ENCODE measurements at regions not wholly inside any gene's neighbourhood (a gene's known extent, or its start where the extent isn't known, plus 50 kb on each side); places are given as distances from the start of the nearest gene placed in this dataset.
"Not testable (repeated sequence)": the region's sequence is repeated elsewhere in the genome, so short reads cannot be mapped to it uniquely, and the experiment has no call there.

DNA sequence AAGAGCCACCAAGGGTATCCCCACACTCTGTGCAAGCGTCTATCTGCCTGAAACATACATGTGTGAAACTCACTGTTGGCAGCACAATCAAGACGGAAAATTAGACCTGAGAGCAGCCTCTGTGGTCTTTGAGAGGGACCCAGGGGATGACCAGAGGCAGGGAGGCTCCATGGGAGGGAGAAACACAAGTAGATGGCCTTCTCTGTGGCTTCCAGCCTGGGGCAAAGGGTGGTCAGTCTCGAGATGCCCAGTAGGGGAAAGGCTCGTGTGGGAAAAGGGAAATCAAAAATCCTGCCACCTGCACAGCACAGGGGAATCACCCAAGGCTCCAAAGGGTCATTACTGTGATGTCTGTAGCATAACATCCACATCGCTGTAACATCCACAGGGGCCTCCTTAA lies 823.3 kb downstream of the KCNJ18 start:
- DNase-seq, result no peak
- intact Hi-C loops (cut with micrococcal nuclease), result no loop called here
- Histone ChIP-seq H3K27me3 (ENCODE audit: low read depth) (no peaks in the 10 kb centered on the region), H3K27ac (replicated peaks) (no peak overlapping the region), H3K4me3 (no peak overlapping the region), H3K9me3 (replicated peaks) (peaks cover 8% of the 10 kb centered on the region), H3K4me1 (no peaks in the 10 kb centered on the region), H3K36me3 (no peaks in the 10 kb centered on the region)
- no peak for TF ChIP-seq CTCF (IDR thresholded peaks at IDR 0.05; ENCODE audit: borderline replicate concordance)

DNA sequence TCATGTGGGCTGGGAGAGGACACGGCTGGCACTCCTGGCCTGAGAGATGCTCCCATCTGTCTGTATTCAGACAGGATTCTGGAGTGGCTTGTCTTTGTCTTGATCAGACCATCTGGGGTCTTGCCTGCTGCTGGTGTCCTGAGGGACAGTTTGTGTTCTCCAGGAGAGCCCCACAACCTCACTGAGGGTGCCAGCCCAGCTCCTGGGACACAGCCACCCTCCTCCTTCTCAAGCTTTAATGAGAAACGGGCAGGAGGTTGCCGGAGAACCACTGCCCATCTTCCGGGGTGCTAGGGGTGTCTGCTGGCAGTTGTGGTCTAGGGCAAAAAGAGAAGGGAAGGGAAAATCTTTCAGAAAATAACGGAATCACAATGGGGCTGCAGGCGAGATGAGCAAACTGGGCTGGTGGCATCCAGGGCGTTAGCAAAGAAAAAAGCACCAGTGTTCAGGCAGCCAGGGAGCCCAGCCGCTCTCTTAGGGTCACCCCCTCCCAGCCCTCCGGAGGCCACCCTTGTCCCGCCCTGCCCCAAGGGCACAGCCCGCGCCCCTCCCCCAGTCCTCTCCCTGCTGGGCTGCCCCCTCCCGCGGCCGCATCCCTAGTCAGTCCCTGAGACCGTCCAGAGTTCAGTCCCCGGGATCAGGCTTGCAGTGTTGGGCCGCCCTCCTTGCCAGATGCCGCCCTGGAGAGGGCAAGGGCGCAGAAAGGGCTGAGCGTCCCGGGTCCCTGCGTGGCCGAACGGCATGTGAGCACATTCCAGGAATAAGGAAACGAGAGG lies 824.7 kb downstream of the KCNJ18 start:
- intact Hi-C loops (cut with micrococcal nuclease), result no loop called here
- Histone ChIP-seq H3K4me1 (no peaks in the 10 kb centered on the region), H3K36me3 (no peaks in the 10 kb centered on the region), H3K9me3 (replicated peaks) (peaks cover 8% of the 10 kb centered on the region), H3K27me3 (ENCODE audit: low read depth) (no peaks in the 10 kb centered on the region), H3K4me3 (no peak overlapping the region), H3K27ac (replicated peaks) (no peak overlapping the region)
- DNase-seq, result no peak
- TF ChIP-seq CTCF (IDR thresholded peaks at IDR 0.05; ENCODE audit: borderline replicate concordance), result no peak

GRCh38 chr17:22517716-22518115 lies 825.4 kb downstream of the KCNJ18 start:
- intact Hi-C loops (cut with micrococcal nuclease), result no loop called here
- no peak overlapping the region for H3K27ac ChIP-seq (replicated peaks)
- H3K4me3 ChIP-seq, result no peak overlapping the region
- TF ChIP-seq CTCF (IDR thresholded peaks at IDR 0.05; ENCODE audit: borderline replicate concordance), result no peak
- H3K9me3 ChIP-seq (replicated peaks), result peaks cover 8% of the 10 kb centered on the region
- H3K4me1 ChIP-seq, result no peaks in the 10 kb centered on the region
- DNase-seq, result no peak
- no peaks in the 10 kb centered on the region for H3K36me3 ChIP-seq
- no peaks in the 10 kb centered on the region for H3K27me3 ChIP-seq (ENCODE audit: low read depth)

DNA sequence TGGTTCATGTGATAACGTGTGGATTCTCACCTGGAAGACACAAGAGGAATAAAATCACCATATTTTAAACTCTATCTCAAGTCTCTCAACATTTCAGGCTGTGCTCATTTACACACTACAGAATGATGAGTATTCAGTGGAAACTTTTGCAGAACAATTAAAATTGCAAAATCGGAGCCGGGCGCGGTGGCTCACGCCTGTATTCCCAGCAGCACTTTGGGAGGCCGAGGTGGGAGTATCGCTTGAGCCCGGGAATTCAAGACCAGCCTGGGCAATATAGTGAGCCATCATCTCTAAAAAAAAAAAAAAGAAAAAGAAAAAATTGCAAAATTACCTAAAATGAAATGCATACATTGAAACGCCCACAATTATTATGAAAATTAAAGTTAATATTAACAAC lies 825.9 kb downstream of the KCNJ18 start:
- Histone ChIP-seq H3K9me3 (replicated peaks) (peaks cover 8% of the 10 kb centered on the region), H3K4me3 (no peak overlapping the region), H3K27me3 (ENCODE audit: low read depth) (no peaks in the 10 kb centered on the region), H3K36me3 (no peaks in the 10 kb centered on the region), H3K4me1 (no peaks in the 10 kb centered on the region), H3K27ac (replicated peaks) (no peak overlapping the region)
- intact Hi-C loops (cut with micrococcal nuclease), result no loop called here
- no peak for TF ChIP-seq CTCF (IDR thresholded peaks at IDR 0.05; ENCODE audit: borderline replicate concordance)
- no peak for DNase-seq

DNA sequence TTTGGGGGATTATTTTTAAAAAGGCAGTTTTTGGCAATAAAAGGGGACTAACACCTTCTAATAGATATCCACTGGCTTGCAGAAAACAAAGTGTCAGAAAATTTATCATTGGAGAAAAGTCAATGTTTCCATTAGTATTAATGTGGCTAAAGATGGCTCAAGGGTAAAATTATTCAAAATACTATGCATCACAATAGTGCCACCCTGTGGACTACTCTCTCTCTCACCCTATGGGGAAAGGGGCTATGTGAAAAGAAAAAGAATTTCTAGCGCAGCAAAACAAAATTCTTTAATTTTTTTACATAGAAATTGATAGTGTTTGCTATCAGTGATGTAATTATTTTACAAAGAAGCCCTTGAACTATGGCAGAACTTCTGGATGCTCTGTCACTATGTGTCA lies 856.5 kb downstream of the KCNJ18 start:
- H3K4me3 ChIP-seq; DNase-seq; H3K27me3 ChIP-seq (ENCODE audit: low read depth); H3K4me1 ChIP-seq; H3K9me3 ChIP-seq (replicated peaks); H3K36me3 ChIP-seq; H3K27ac ChIP-seq (replicated peaks); intact Hi-C loops (cut with micrococcal nuclease): not testable (repeated sequence)

- H3K36me3 ChIP-seq; H3K27me3 ChIP-seq (ENCODE audit: low read depth); DNase-seq; H3K9me3 ChIP-seq (replicated peaks); H3K4me1 ChIP-seq; H3K27ac ChIP-seq (replicated peaks); intact Hi-C loops (cut with micrococcal nuclease); H3K4me3 ChIP-seq: not testable (repeated sequence)
Observed at GRCh38 chr17:22551695-22552415, 859.5 kb downstream of the KCNJ18 start.
